PC-9 (cell line): ENCODE measurements at regions not wholly inside any gene's neighbourhood (a gene's known extent, or its start where the extent isn't known, plus 50 kb on each side); places are given as distances from the start of the nearest gene placed in this dataset.

Experiments used
- CTCF ChIP-seq: fragments of 200-600 bp; sonication (generic); conservative IDR thresholded peaks from 2 replicates; pipeline ENCODE4 v1.6.1; 2017; ENCODE audit warnings: mixed run types, antibody characterized with exemption, mild to moderate bottlenecking, moderate library complexity
- EZH2 ChIP-seq: fragments of 200-600 bp; sonication (generic); IDR thresholded peaks from 2 replicates; pipeline ENCODE4 v1.8.0; 2017; ENCODE audit warnings: antibody characterized with exemption, low read depth

GRCh38 chr16:6063526-6063925 lies 965.9 kb upstream of the EEF2KMT start:
- no peak for TF ChIP-seq CTCF
- TF ChIP-seq EZH2 = no peak
